ENCODE measurements at regions not wholly inside any gene's neighbourhood (a gene's known extent, or its start where the extent isn't known, plus 50 kb on each side); places are given as distances from the start of the nearest gene placed in this dataset.

- Histone ChIP-seq H3K4me1 (no peaks in the 10 kb centered on the region), H3K27ac (no peak overlapping the region), H3K4me2 (no peak overlapping the region), H3K9me3 (0 out of 3 replicates have a peak, but pooled peaks cover 3% of the 10 kb centered on the region), H3K4me3 (no peak overlapping the region)
- ATAC-seq, result no peak
- TF ChIP-seq EHF (CRISPR knock-in tag; IDR thresholded peaks at IDR 0.05), result no peak
- TF ChIP-seq PBX3 (IDR thresholded peaks at IDR 0.05), result no peak
- no peak for TF ChIP-seq JUNB (IDR thresholded peaks at IDR 0.05)
- no peak for TF ChIP-seq HOXB5 (CRISPR knock-in tag; IDR thresholded peaks at IDR 0.05)
- TF ChIP-seq CBX8 (IDR thresholded peaks at IDR 0.05), result no peak
- 0% methylated on average over 5 of the region's 6 CpGs for WGBS (ENCODE audit: missing lambda C conversion rate)
- ChIA-PET POLR2A (no interaction called here), CTCF (no interaction called here)
- no peak for DNase-seq (ENCODE audit: low read depth in 1 of 2, low spot score in 1 of 2)
- FAIRE-seq, result no peak
Observed at GRCh38 chr3:43221076-43221475, 65.3 kb upstream of the SNRK start.

GRCh38 chr3:43219616-43220015 lies 66.7 kb upstream of the SNRK start:
- no peak for DNase-seq (ENCODE audit: low read depth in 1 of 2, low spot score in 1 of 2)
- Histone ChIP-seq H3K4me3 (no peak overlapping the region), H3K4me1 (no peaks in the 10 kb centered on the region), H3K9me3 (0 out of 3 replicates have a peak, but pooled peaks cover 3% of the 10 kb centered on the region), H3K4me2 (no peak overlapping the region), H3K27ac (no peak overlapping the region)
- FAIRE-seq, result no peak
- CTCF ChIA-PET, result no interaction called here
- TF ChIP-seq HES2 (IDR thresholded peaks at IDR 0.05), result no peak
- no peak for TF ChIP-seq CEBPB (IDR thresholded peaks at IDR 0.05)
- no peak for TF ChIP-seq CTCF (IDR thresholded peaks at IDR 0.05)
- TF ChIP-seq RNF2 (IDR thresholded peaks at IDR 0.05; ENCODE audit: borderline replicate concordance, low read depth), result no peak
- TF ChIP-seq PBX3 (IDR thresholded peaks at IDR 0.05), result no peak
- TF ChIP-seq E2F6 (IDR thresholded peaks at IDR 0.05; ENCODE audit: borderline replicate concordance, low read depth), result no peak
- TF ChIP-seq ZC3H11A (IDR thresholded peaks at IDR 0.05), result no peak
- TF ChIP-seq CBX2 (IDR thresholded peaks at IDR 0.05; ENCODE audit: borderline replicate concordance, low read depth), result no peak
- no peak for TF ChIP-seq ATOH8 (CRISPR knock-in tag; IDR thresholded peaks at IDR 0.05; ENCODE audit: low read depth)
- no peak for TF ChIP-seq ESRRA (IDR thresholded peaks at IDR 0.05; ENCODE audit: borderline replicate concordance, low read length)
- TF ChIP-seq FOSB (CRISPR knock-in tag; IDR thresholded peaks at IDR 0.05), result no peak
- no peak for TF ChIP-seq EHMT2 (IDR thresholded peaks at IDR 0.05; ENCODE audit: low read depth)
- TF ChIP-seq EHF (CRISPR knock-in tag; IDR thresholded peaks at IDR 0.05), result no peak
- TF ChIP-seq NPAS2 (CRISPR knock-in tag; IDR thresholded peaks at IDR 0.05; ENCODE audit: borderline replicate concordance), result no peak
- TF ChIP-seq CHD4 (IDR thresholded peaks at IDR 0.05; ENCODE audit: borderline replicate concordance), result no peak
- TF ChIP-seq MAX (IDR thresholded peaks at IDR 0.05), result no peak
- no peak for TF ChIP-seq POLR2A (IDR thresholded peaks at IDR 0.05; ENCODE audit: low read length)
- TF ChIP-seq RCOR1 (IDR thresholded peaks at IDR 0.05; ENCODE audit: low read depth, low read length), result no peak
- 62% methylated on average over 3 of the region's 3 CpGs for WGBS (ENCODE audit: missing lambda C conversion rate)
- POLR2A ChIA-PET, result no interaction called here
- no peak for ATAC-seq

Measured in A549 (cell line).